SHP77 treated with DMSO at 0.1 percent for 48 hours (cell line): ENCODE measurements at regions not wholly inside any gene's neighbourhood (a gene's known extent, or its start where the extent isn't known, plus 50 kb on each side); places are given as distances from the start of the nearest gene placed in this dataset.
A peak's percentile ranks its signal among the peaks of the same experiment; 100 is the strongest.

Experiments
- DNase-seq: peaks from one replicate; lab custom pipeline; 2025; lab: John Stamatoyannopoulos, UW

GRCh38 chr6:139600343-139600742 is 225.9 kb upstream of the CITED2 start:
- no peak for DNase-seq

GRCh38 chr6:139597771-139598755 is 223.6 kb upstream of the CITED2 start:
- no peak for DNase-seq

GRCh38 chr6:139597087-139597763 is 222.8 kb upstream of the CITED2 start:
- no peak for DNase-seq

- DNase-seq, result no peak
These were observed 220.7 kb upstream of the CITED2 start for GRCh38 chr6:139595183-139595582.

- DNase-seq, result no peak
These were observed 220.0 kb upstream of the CITED2 start for GRCh38 chr6:139594333-139594965.

GRCh38 chr6:139593081-139593480 is 218.6 kb upstream of the CITED2 start:
- no peak for DNase-seq

- DNase-seq, result no peak
These were observed 217.6 kb upstream of the CITED2 start for GRCh38 chr6:139592011-139592410.

- DNase-seq, result no peak
These were observed 216.8 kb upstream of the CITED2 start for GRCh38 chr6:139591075-139591865.

GRCh38 chr6:139590206-139590605 is 215.8 kb upstream of the CITED2 start:
- no peak for DNase-seq

GRCh38 chr6:139588734-139589593 is 214.5 kb upstream of the CITED2 start:
- DNase-seq, result no peak

- peak; percentile 62 for DNase-seq
These were observed 213.7 kb upstream of the CITED2 start for GRCh38 chr6:139588076-139588639.

GRCh38 chr6:139587469-139587868 is 213.0 kb upstream of the CITED2 start:
- no peak for DNase-seq

GRCh38 chr6:139586273-139586672 is 211.8 kb upstream of the CITED2 start:
- DNase-seq, result no peak

GRCh38 chr6:139584599-139584998 is 210.2 kb upstream of the CITED2 start:
- DNase-seq, result no peak

GRCh38 chr6:139583420-139583819 is 209.0 kb upstream of the CITED2 start:
- DNase-seq, result no peak

GRCh38 chr6:139582956-139583355 is 208.5 kb upstream of the CITED2 start:
- DNase-seq, result no peak

GRCh38 chr6:139581485-139581865 is 207.0 kb upstream of the CITED2 start:
- DNase-seq, result no peak

- DNase-seq, result no peak
These were observed 206.4 kb upstream of the CITED2 start for GRCh38 chr6:139580592-139581484.

- DNase-seq, result no peak
These were observed 203.5 kb upstream of the CITED2 start for GRCh38 chr6:139577763-139578604.
